HG03045 (cell line): ENCODE measurements at regions not wholly inside any gene's neighbourhood (a gene's known extent, or its start where the extent isn't known, plus 50 kb on each side); places are given as distances from the start of the nearest gene placed in this dataset.
"Not testable (repeated sequence)": the region's sequence is repeated elsewhere in the genome, so short reads cannot be mapped to it uniquely, and the experiment has no call there.

Experiments used
- ATAC-seq: cut with Tn5 transposase; IDR thresholded peaks from one replicate; pipeline ENCODE4 v1.9.1; 2021; ENCODE audit warnings: mild to moderate bottlenecking, moderate library complexity; ENCODE audit not compliant: unreplicated experiment

- ATAC-seq, result no peak
Observed at GRCh38 chr9:7739595-7739994, 60.0 kb downstream of the DMAC1 start.

GRCh38 chr9:7735311-7735710, 64.3 kb downstream of the DMAC1 start:
- no peak for ATAC-seq

- no peak for ATAC-seq
Observed at GRCh38 chr9:7730164-7730445, 69.5 kb downstream of the DMAC1 start.

- ATAC-seq, result no peak
Observed at GRCh38 chr9:7729371-7730163, 70.0 kb downstream of the DMAC1 start.

GRCh38 chr9:7721291-7721690, 78.3 kb downstream of the DMAC1 start:
- ATAC-seq, result no peak

- ATAC-seq, result not testable (repeated sequence)
Observed at GRCh38 chr9:7713088-7713487, 86.5 kb downstream of the DMAC1 start.

GRCh38 chr9:7710686-7711085, 88.9 kb downstream of the DMAC1 start:
- no peak for ATAC-seq

GRCh38 chr9:7707934-7708333, 91.6 kb downstream of the DMAC1 start:
- ATAC-seq, result no peak

GRCh38 chr9:7704543-7704942, 95.0 kb downstream of the DMAC1 start:
- no peak for ATAC-seq

GRCh38 chr9:7691909-7692308, 107.7 kb downstream of the DMAC1 start:
- no peak for ATAC-seq

- no peak for ATAC-seq
Observed at GRCh38 chr9:7690014-7690413, 109.6 kb downstream of the DMAC1 start.

GRCh38 chr9:7688626-7689025, 111.0 kb downstream of the DMAC1 start:
- ATAC-seq, result no peak

- no peak for ATAC-seq
Observed at GRCh38 chr9:7676609-7677156, 122.9 kb downstream of the DMAC1 start.

GRCh38 chr9:7671847-7672246, 127.7 kb downstream of the DMAC1 start:
- ATAC-seq, result no peak

- no peak for ATAC-seq
Observed at GRCh38 chr9:7668541-7668940, 131.0 kb downstream of the DMAC1 start.

- no peak for ATAC-seq
Observed at GRCh38 chr9:7665874-7666273, 133.7 kb downstream of the DMAC1 start.

- ATAC-seq, result no peak
Observed at GRCh38 chr9:7659766-7660165, 139.8 kb downstream of the DMAC1 start.

- no peak for ATAC-seq
Observed at GRCh38 chr9:7656636-7657035, 142.9 kb downstream of the DMAC1 start.

- no peak for ATAC-seq
Observed at GRCh38 chr9:7653262-7653661, 146.3 kb downstream of the DMAC1 start.

GRCh38 chr9:7640231-7640630, 159.3 kb downstream of the DMAC1 start:
- ATAC-seq, result no peak

GRCh38 chr9:7639471-7639870, 160.1 kb downstream of the DMAC1 start:
- ATAC-seq, result no peak

GRCh38 chr9:7636838-7637467, 162.6 kb downstream of the DMAC1 start:
- ATAC-seq, result no peak

- ATAC-seq, result no peak
Observed at GRCh38 chr9:7636309-7636708, 163.3 kb downstream of the DMAC1 start.
